Dermis blood vessel endothelial cell (primary cell): ENCODE measurements at regions not wholly inside any gene's neighbourhood (a gene's known extent, or its start where the extent isn't known, plus 50 kb on each side); places are given as distances from the start of the nearest gene placed in this dataset.
"Not testable (repeated sequence)": the region's sequence is repeated elsewhere in the genome, so short reads cannot be mapped to it uniquely, and the experiment has no call there.

ENCODE experiments used
- DNase-seq: peaks from one replicate; pipeline ENCODE4 v3.0.0; 2010

- no peak for DNase-seq
These were observed 440.3 kb upstream of the AADAT start for GRCh38 chr4:170529748-170530722.

DNA sequence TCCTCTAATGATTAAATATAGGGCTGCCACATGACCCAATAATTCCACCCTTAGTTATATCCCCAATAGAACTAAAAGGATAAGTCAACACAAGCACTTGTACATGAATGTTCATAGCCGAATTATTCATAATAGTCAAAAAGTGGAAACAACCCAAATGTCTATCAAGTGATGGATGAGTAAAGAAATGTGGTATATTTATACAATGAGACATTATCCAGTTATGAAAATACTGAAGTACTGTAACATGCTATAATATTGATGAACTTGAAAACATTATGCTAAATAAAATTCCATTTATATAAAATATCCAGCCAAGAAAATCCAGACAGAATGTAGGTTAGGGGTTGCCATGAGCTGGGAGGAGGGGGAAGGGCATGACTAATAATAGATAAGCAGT, 436.7 kb upstream of the AADAT start:
- no peak for DNase-seq

- DNase-seq: no peak
These were observed 432.7 kb upstream of the AADAT start for GRCh38 chr4:170522427-170522970.

DNA sequence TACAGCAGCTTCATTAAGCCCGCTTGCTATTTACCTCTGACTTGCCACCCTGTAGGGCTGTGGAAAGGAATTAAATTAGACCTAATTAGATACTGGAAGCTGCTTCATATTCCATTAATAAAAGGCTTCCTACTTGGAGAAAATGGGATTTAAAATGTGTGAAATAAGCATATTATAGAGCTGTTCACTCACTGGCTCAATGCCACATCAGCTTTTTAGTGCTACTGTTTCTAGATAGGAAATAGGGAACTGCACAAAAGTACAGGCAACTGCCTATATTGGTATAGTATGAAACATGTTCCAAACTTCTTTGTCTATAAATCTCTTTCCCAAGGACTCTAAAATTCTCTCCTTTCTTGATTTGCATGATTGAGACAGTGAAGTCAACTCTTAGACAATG, 407.9 kb upstream of the AADAT start:
- no peak for DNase-seq

- no peak for DNase-seq
These were observed 407.4 kb upstream of the AADAT start for GRCh38 chr4:170497112-170497511.

- DNase-seq: no peak
These were observed 402.2 kb upstream of the AADAT start for GRCh38 chr4:170491981-170492380.

DNA sequence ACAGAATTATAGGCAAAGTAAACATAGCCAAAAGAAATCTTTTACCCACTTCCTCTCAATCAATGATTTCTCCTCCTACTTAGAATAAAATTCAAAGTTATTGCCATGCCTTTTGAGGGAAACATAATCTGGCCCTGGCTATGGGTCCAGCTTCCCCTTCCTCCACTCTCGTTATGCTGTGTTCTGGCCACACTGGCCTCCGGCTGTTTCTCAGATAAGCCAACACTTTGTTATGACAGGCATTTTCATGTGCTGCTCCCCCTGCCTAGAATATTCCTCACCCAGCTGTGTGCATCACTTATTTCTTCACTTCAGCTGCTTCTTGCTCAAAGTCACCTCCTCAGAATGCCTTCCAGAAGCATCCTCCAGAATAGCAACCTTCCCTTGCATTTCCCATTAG, 386.6 kb upstream of the AADAT start:
- DNase-seq: no peak

DNA sequence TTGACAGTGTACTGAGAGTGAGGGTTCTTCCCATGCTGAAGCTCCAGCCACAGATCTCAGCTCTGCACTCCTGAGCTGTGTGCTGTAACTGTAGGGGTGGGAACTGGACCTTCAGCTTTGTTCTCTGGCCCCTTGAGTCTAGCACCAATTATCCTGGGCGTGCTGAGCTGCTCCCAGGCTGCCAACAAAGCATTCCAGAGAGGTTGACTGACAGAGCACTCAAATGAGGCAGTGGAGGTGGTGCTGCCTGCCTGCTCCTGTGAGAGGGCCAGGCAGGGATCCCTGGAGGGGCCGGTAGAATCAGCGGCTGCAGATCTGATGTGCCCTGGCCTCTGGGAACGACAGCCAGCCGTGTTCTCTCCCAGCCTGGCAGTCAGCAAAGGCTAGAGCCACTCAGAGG, 375.7 kb upstream of the AADAT start:
- DNase-seq: no peak

GRCh38 chr4:170464614-170465197, 374.9 kb upstream of the AADAT start:
- no peak for DNase-seq

GRCh38 chr4:170446782-170447181, 357.0 kb upstream of the AADAT start:
- no peak for DNase-seq

DNA sequence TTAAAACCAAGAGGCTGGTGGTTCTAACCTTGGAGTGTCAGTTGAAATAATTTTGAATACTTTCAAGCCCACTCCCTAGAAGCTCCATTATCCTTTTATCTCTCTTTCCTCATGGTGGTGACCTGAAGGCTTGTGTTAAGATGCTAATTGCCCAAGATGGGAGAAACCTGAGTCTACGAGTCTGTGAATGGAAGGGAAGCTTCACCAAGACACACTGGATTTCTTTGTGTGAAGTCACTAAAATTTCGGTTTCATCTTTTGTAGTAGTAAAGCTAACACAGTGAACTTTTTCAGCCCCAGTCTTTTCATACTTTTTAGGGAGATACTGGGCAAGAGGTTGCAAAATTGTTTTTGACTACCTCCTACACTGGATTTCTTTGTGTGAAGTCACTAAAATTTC, 351.4 kb upstream of the AADAT start:
- DNase-seq: not testable (repeated sequence)

DNA sequence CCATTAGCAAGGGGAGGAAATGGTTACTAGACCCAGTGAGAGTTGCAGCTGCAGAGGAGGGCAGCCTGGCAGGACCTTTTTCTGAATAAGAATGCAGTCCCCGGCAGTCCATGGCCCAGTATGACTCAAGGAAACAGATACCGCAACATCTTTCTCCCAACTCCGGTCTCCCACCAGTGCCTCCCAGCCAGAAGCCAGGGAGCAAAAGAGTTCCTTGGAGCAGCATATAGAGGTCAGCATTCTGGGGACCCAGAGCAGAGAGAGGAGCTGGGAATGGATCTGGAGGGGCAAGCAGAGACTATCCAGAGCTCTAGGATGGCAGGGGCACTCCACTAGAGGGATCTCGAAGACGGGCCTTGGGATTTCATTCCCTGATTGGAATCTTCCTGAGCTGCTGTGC, 339.2 kb upstream of the AADAT start:
- no peak for DNase-seq

- no peak for DNase-seq
These were observed 335.9 kb upstream of the AADAT start for GRCh38 chr4:170425521-170426143.

GRCh38 chr4:170425040-170425439, 335.3 kb upstream of the AADAT start:
- DNase-seq: no peak

GRCh38 chr4:170423137-170423536, 333.4 kb upstream of the AADAT start:
- no peak for DNase-seq

DNA sequence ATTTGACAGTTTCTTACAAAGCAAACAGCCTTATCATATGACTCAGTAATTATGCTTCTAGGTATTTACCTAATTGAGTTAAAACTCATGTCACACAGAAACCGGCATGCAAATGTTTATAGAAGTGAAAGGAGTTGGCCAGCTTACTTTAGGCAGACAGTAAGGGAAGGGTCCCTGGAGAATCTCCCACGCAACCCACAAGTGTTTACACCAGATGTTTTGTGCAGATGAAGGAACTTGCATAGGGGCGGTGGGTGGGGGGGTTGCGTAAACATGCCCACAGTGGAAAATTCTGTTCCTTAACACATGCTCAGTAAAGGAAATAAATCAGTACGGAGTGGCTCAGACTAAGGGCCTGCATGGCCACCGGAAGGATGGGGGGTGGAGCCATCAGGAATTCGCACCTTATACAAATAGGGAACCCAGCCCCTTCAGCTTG, 330.5 kb upstream of the AADAT start:
- no peak for DNase-seq

DNA sequence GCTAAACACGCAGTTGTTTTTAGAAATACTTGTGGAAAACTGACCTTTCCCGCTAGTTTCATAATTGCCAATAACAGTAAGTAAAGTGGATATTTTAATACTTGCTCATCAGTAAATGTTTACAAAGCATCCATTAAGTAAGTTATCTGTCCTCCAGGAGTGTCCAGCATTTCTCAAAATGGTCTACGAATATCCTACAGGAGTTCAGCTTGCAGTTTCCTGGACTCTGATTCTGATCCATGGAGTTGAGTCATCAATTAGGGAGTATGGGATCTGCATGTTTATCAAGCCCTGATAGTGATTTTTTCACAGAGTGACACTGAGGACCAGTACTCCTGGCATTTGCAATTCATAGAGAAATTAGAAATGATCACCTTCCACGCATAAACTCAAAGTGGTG, 325.2 kb upstream of the AADAT start:
- no peak for DNase-seq

GRCh38 chr4:170414360-170414759, 324.6 kb upstream of the AADAT start:
- DNase-seq: no peak

DNA sequence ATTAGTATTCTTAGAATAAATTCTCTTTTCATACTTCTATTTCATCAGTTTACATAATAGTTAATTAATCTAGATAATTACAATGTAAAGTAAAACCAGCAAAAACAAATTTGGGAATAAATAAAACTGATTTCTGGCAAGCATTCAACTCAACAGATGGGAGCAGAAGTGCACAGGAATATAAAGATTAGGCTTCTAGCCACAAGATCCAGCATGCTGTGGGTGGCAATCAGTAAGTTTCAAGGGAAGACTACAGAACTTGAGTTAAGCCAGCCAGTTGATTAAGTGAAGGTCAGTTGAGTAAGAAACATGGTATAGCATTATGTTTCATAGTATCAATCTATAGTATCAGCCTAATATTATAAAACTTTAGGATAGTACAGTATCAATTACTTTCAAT, 324.2 kb upstream of the AADAT start:
- DNase-seq: no peak

GRCh38 chr4:170400361-170400760, 310.6 kb upstream of the AADAT start:
- DNase-seq: no peak

DNA sequence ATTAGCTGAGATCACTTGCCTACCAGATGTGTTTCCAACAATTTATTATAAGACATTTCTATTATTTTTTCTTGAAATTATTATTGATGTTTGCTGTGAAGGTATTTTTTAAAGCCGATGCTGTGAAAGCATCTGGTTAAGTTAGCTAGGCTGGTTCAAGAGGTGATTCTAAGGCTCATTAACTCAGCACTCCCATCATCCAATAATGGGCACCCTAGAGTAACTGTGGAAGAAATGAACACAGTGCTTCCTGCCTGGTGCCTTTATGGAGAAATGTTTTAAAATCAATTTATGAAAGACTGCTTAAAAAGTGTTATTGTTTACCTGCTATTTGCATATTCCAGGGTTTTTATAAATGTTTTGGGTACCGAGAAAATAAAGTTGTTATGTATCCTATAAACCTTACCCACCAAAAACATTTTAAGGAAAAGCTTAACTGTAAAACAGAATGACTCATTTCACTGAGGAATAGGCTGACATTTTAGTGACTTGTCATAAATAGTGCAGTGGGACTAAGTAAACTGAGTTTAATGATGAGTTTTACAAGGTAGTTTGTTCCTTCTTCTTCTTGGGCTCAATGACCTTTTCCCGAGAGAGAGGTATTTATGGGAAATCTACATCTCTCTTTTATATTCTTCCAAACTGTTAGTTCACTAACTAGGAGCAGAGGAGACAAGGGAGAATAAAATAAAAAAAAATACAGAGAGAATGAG, 310.0 kb upstream of the AADAT start:
- DNase-seq: no peak

GRCh38 chr4:170398218-170398617, 308.5 kb upstream of the AADAT start:
- DNase-seq: no peak

DNA sequence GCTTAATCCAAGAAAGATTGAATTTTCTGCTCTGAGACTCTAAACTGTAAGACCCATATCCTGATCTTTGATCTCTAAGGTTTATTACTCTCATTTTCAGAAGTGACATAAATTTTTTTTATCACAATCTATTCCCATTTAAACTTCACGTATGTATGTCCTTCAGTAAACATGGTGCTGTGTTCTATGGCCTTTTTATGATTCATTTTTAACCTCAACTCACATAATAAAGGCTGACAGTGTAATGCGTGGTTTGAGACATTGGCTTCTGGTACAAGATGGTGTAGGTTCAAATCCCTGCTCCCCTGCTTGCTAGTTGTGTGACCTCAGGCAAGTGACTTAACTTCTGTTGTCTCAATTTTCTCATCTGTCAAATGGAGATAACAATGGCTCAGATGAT, 306.0 kb upstream of the AADAT start:
- no peak for DNase-seq
